Hematopoietic multipotent progenitor cell (in vitro differentiated cells): ENCODE measurements at regions not wholly inside any gene's neighbourhood (a gene's known extent, or its start where the extent isn't known, plus 50 kb on each side); places are given as distances from the start of the nearest gene placed in this dataset.

Experiments used
- DNase-seq, 3 donors: peaks; one replicate each; pipeline ENCODE4 v3.0.0-alpha.2; 2011 to 2015; ENCODE audit warnings: low read depth in 2 of 3, low spot score in 2 of 3

DNA sequence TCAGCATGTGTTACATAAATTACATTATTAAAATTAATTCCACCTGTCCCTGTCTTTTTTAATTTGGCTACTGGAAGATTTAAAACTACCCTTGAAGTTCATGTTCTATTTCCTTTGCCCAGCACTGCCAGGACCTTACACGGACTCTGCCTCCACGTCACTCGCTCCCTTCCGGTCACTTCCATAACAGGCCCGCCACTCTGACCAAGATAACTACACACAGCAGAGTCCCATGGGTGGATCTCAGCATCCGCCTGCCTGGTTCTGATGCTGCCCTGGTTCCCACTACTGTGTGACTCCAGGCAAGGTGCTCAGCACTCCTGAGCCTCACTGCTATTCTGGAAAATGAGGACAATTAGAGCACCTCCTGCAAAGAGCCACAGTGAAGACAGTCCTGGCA lies 153.3 kb upstream of the ERG start:
- DNase-seq: no peak

DNA sequence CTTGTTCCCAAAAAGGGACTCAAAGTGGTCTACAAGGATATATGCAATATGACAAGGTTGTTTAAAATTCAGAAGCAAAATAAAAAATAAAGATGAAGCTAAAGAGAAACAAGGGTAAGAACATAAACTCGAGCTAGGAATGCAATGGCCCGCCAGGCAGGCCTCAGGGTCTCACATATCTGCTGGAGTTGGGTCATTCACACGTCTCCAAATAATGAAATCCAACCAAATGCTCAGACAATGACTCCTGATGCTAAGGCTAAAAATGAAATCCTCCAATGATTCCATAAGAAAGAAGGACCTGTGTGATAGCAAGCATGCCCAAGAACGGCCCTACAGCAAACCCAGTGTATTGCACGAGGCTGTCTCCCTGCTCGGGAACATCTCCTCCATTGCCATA lies 153.3 kb upstream of the ETS2 start:
- DNase-seq: no peak

DNA sequence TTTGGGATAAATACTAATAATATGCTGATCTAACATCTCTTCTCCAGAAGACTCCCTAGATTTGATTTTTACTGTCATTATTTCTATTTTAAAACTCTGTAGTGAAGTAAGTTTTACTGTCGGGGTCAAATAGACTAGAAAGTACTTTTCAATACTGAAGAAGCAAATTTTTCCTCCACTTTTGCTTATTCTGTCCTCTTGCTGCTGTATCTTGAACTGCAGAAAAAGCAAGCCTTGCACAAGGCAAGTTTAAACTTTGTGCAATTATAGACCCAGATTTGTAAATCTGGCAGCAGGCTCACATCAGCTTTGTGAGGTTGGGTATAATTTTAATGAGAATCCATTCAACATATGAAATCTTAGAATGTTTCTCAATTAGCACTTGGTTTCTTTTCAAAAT lies 151.1 kb upstream of the ETS2 start:
- DNase-seq: no peak

DNA sequence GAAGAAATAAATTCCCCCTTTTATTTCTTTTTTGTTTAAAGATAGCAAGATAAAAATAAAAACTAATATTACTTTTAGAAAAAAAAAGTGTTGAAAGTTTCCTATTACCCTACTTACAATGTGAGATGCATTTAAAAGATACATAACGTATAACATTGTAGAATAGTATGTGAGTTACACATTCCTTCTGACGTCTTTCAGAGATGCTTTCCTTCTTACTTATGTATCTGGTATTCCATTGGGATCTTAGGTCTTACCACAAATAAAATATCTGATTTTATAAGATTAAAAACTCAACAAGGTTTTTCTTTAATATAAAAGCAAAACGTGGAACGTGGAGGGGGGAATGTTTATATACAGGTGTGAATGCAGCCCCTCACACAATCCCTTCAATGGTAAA lies 147.2 kb upstream of the ETS2 start:
- DNase-seq: no peak

DNA sequence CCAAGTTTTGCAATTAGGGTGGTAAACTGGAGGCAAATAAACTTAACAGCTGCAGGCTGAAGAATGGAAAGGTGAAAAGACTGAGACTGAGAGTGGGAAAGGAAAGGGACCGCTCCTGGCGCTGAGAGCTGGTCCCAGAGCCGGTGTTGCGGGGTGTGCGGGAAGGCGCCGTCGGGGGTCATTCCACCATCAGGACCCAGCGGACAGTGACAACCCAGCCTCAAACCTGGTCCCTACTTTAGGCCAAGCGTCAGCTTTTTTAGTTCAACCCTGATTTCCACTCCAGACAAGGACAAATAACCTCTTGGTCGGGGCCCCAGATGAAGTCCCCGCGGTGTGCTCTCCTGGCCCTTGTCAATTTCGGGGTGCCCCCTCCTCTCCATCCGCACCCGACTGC lies 145.8 kb upstream of the ETS2 start:
- DNase-seq: no peak

DNA sequence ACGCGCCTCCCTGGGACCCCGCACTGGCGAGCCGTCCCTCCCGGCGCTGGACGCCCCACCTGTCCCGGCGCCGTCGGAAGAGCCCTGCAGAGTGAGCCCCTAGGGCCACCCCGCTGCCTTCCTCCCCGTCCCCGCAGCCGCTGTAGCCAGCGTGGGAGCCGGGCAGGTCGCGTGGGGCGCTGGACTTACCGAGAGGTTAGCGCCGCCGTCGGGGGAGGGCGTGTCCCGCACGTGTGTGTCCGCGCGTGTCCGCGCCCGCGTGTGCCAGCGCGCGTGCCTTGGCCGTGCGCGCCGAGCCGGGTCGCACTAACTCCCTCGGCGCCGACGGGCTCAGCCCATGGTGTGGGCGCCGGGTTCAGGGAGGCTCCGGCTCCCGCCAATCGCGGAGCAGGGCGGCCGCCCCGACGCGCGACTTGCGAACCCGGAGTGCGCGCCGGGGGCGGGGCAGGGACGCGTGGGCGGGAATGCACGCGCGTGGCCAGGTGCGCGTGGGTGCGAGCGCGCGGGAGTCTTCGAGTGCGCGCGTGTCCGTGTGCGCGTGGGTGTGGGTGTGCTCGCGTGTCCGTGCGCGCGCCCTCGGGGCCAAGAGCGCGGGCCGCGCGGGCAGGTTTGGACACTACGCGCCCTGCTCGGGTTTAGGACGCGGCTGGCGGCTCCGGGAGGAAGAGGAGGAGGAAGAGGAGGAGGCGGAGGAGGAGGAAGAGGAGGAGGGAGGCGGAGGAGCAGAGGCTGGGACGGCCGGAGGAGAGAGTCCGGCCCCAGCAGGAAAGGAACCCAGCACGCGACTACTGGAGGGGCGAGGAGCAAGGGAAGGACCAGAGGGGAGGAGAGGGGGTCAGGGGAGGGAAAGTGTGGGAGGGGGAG lies 145.2 kb upstream of the ETS2 start:
- peak in 2 of 3 donors; percentile 42 to 54 for DNase-seq

DNA sequence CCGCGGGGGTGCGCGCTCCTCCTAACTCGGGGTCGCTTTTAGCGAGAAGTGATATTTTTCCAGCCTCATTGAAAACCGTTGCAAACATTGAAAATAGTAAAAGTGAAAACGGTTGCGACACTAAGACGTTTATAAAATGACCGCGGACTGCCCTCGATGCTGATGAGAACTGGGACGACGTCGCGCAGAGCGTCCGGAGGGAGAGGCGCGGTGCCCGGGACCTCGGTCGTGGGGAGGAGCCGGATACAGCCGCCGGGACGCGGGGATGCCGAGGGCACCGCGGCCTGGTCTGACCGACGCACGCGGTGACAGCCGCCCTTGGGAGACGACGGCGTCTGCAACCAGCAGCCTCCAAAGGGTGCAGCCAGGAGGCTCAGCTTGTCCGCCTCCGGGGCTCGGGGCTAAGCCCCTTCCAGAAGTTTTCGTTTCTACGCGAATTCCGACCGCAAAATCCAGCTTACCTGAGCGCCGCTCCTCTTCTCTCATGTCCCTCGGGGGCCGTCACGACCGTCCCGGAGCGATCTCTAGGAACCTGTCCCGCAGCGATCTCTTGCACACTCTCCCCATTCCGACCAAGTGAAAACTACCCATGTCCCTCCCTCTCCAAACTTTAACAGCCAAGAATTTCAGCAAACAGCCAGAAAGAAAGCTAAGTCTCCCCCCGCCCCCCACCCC lies 144.4 kb upstream of the ETS2 start:
- DNase-seq: peak in 2 of 3 donors; percentile 32 to 49

DNA sequence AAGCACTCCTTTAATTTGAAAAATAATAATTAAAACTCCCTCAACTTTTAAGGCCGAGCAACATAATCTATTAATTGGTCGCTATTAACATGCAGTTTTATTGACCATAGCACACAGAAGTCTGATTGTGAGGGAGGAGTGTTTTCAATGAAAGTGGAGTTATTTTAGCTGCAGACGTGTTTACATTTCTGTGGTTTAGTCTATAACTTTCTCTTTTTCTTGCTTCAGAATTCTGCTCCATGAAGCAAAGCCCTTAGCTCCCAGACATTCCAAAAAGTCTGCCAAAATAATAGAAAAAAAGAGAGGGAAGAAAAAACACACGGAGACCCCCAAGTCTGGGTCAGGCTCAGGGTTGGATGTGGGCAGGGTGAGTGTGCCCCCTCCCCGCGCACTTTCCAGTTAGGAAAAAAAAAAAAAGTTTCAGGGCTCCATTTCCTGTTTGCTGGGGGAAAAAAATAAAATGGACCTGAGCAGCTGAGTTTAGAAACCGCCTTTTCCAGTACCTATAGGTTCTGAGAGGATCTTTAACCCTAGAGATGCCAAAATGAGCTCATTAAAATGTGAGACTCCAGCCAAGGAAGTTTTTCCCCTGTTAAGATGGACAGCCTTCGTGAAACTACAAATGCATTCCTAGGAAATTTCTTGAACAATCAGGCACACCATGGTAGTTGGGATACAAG lies 143.7 kb upstream of the ETS2 start:
- DNase-seq: no peak

DNA sequence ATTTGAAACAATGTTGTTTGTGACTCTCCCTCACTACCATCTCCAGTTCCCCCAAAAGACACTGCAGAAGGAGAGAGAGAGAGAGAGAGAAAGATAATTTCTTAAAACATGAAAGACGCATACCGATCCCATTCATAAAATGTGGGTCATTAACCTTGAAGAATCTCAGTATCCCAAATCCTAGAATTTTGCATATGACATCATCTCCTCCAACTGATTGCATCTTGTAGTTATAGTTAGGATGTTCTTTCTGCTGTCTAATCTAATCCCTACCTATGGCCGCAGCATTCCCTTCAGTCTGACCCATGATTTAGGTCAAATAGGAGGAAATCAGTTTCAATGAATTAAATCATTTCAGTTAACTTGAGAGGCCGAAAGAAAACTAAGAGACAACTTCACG lies 142.4 kb upstream of the ETS2 start:
- no peak for DNase-seq

DNA sequence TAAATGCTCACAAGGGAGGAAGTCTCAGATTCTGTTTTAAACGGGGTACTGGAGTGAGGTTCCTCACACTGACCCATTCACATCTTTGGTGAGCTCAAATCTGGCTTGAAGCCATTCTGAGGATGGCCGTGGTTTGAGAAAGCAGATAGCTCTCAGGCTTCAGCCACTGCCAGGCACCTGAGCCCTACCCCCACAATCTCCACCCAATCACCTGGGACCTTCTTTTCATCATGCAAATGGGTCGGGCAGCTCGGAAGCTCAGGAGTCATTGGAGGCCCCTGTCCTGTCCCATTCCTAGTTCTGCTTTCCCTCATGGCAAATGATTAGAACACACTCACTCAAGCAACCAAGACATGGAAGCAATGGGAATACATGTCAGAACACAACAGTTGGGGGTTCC lies 141.4 kb upstream of the ETS2 start:
- no peak for DNase-seq

DNA sequence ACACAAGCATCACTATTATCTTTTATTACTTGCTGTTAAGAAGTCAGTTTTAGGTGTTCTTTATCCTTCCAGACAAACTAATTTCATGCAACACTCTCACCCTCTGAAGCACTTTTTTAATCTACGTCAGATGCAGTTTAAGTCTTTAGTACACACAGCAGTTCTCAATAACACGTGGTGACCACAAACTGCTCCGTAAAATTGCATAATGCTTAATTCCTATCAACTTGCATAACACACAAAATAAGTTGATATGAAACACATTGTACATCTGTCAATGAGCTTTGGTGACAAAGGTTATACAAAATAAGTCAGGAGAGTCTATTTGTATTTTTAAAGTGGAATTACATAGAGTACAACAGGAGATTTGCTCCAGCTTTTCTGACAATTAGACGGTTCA lies 140.9 kb upstream of the ETS2 start:
- no peak for DNase-seq

DNA sequence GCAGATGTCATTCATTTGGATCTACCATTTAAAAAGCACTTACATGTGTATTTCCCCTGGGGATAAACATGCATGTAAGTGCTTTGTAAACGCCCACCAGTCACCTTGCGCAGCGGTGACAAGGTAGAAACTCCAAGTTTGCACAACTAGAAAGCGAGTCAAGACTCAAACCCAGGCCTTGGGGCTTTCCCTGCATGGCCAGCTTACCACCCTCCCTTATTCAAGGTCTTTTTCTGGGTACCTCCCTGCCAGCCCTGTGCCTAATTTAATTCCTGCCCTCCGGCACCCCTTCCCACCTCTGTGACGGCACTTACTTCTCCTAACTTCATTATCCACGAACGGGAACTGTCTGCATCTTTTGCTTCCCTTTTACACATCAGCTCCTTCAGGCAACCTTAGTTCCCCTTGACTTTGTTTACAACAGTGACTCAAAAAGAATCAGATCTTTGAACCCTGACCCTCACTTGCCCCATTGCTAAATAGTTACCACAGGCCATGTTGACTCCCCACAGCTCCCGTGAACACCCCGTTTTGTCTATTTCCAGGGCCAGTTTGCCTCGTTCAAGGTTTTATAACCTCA lies 138.3 kb upstream of the ETS2 start:
- DNase-seq: no peak

DNA sequence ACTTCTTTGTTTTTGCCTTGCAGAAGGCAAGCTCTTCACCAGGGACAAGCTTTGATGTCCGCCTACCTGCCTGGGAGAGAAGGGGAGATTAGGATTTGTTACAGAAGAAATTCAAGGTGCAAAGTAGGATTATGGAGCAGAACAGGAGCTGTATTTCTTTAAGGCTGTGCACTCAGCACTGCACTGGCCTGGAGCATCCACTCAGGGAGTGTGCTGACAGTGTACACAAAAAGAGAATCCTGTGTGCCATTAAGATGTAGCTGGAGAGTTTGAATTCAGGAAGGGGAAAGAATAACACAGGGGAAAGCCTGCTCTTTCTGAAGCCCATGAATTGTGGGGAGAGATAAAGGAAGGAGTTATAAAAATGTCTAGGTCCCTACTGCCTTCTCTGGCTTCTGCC lies 137.7 kb upstream of the ETS2 start:
- no peak for DNase-seq

DNA sequence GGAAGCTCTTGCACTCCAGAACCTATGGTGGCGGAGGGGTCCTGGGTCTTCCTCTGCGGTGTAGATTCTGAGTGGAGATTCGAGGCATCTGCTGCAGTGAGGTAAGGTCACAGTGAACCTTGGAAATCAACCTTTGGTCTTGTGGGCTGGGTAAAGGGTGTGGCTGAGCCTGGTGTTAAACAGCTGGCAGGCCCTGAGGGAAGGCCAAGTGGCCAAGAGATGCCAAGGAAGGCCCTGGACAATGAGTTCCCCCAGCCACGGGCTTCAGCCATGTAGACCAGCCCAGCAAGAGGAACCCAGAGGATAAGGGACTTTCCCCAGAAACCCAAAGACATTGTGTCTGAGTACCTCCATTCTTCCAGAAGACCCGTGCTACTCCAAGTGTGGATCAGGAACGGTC lies 137.2 kb upstream of the ETS2 start:
- DNase-seq: no peak

DNA sequence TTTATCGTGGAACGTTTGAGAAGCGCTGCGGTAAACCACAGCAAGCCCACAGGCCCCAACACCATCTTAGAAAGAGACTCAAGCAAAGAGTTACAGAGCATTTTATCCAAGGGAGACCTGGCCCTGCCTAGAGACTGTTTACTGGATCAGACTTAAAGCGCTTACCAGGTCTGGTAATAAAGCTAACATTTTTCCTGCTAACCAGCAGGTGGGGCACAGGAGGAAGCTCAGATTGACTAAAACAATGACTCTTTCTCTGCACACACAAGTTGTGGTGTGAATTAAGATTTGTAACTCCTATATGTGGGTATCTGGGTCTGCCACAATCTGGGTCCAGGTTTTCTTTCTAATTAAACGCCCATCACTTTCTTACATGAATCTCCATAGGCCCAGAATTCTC lies 136.5 kb upstream of the ETS2 start:
- DNase-seq: peak in 2 of 3 donors; percentile 43 to 72

DNA sequence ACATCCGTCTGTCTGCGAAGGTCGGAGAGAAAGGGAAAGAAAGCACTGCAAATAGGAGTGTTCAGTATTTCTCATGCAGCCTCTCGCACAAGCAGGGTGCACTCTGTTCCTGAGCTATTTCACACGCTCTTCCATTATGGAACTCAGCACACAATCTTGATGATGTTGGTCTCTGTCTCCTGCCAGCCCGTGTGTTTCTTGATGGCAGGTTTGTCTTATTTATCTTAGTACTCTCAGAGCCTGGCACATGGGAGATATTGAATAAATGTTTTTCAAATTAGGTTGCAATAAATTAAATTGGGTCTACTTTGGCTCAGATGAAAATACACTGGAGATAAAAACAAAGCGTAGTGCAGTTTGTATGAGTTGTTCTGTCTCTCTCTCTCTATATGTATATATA lies 134.9 kb upstream of the ETS2 start:
- DNase-seq: no peak

DNA sequence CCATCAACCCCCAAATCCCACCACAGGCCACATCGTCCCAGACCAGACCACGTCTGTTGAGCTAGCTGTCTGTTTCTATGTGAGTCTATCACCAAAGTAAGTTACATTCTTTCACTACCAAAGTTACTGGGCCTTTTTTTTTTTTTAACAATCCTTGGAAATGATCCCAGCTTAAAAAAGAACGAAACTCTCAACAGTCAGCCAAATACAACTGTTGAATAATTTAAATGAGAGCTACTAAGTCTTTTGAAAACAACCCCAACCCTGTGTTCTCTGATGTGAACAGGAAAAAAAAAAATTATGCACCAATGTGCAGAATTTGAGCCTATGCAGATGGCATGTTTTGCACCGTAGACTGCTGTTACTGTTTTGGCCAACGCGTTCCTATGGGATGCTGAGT lies 134.0 kb upstream of the ETS2 start:
- no peak for DNase-seq

DNA sequence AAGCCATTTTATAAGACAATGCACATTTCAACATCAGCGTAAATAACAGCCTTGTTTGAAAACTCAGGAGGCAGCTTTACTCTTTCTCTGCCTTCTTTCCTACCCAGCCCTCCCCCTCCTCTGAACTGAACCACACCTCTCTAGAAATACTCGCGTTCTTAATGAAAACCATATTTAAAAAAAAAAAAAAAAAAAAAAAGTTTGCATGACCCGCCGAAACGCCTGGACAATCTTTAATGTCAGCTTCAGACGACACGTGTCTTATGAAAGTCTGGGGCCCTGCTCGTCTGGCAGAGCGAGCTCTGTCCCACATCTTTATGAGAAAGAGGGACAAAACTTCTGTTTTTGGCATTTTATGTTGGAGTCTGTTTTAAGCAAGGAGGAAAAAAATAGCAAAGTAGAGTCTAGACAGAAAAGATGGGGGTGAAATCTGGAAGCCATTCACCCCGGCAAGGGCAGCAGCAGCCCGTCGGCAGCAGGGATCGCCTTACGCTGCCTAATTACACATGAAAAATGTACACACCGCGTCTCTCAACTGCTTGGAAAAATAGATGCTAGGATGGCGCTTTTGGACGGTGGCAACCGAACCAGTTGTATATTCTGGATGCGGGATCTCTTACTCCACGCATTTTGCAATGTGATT lies 130.4 kb upstream of the ETS2 start:
- DNase-seq: no peak

DNA sequence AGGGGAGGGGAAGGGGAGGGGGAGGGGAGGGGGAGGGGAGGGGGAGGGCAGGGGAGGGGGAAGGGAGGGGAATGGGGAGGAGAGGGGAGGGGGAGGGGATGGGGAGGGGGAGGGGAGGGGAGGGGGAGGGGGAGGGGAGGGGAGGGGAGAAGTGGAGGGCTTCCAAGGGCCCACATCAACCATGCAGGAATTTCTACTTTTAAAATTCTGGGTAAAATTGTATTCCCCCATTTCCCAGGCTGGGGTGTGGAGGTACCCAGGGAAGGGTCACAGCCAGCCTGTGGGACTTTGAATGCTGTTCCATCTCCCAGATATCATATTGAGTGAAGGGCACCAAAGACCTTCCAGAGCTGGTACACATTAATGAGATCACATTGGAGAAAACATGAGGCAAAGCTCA lies 126.9 kb upstream of the ETS2 start:
- DNase-seq: no peak

DNA sequence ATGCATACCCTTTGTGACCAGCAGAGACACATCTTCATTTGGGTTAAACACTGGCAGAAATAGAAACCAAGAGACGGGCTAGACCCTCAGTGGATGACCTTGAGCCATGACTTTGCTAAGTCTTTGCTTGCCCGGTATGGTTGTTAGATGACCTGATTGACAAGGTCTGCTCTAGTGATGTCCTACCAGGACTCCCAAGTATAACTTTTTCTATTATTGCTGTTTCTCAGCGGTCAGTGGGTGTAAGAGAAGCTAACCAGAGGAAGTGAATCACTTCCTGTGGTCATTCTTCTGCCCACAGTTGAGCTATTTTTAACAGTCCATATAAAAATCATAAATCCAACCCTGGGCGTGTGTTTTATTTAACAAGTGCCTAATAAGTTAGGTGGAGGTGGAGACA lies 126.2 kb upstream of the ETS2 start:
- no peak for DNase-seq

DNA sequence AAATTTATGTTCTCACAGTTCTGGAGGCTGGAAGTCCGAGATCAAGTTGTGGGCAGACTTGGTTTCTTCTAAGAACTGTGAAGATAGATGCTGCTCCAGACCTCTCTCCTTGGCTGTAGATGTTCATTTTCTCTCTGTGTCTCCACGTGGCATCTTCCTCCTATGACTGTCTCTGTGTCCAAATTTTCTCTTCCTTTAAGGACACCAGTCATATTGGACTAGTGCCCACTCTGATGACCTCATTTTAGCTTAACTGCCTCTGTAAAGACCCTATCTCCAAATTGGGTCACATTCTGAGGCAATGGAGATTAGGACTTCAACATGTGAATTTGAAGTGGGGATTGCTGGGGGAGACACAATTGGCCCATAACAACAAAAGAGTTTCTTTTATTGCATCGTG lies 125.3 kb upstream of the ETS2 start:
- no peak for DNase-seq
